Thyroid gland (tissue), 4 donors: ENCODE measurements at regions not wholly inside any gene's neighbourhood (a gene's known extent, or its start where the extent isn't known, plus 50 kb on each side); places are given as distances from the start of the nearest gene placed in this dataset.

Experiments
- CTCF ChIP-seq, 6 experiments: fragments of 200-600 bp in 3 of 6; fragments of 450-650 bp in 3 of 6; sonication (generic) in 3 of 6; IDR thresholded peaks; one replicate each; pipeline ENCODE4 v1.5.1; 2016 to 2019; ENCODE audit warnings: antibody characterized with exemption in 6 of 6, mild to moderate bottlenecking in 2 of 6, inconsistent platforms in 1 of 6, moderate library complexity in 1 of 6
- POLR2A ChIP-seq, 2 donors: fragments of 450-650 bp; IDR thresholded peaks; one replicate each; pipeline ENCODE4 v1.6.1; 2017; ENCODE audit warnings: antibody characterized with exemption in 2 of 2, mild to moderate bottlenecking in 2 of 2, moderate library complexity in 1 of 2

GRCh38 chr10:124220971-124221355 is 127.6 kb upstream of the CHST15 start:
- TF ChIP-seq CTCF (IDR thresholded peaks at IDR 0.05) (no peak), POLR2A (IDR thresholded peaks at IDR 0.05) (no peak)
